GM20000 (cell line): ENCODE measurements at regions not wholly inside any gene's neighbourhood (a gene's known extent, or its start where the extent isn't known, plus 50 kb on each side); places are given as distances from the start of the nearest gene placed in this dataset.

ENCODE experiments used
- DNase-seq: peaks from one replicate; pipeline ENCODE4 v3.0.0; 2012; ENCODE audit warnings: low spot score
- TF ChIP-seq, protein P1 (sequence below): IDR thresholded peaks from 2 replicates; pipeline ENCODE4 v1.5.1; 2012; ENCODE audit warnings: mild to moderate bottlenecking, control low read depth; ENCODE audit errors: extremely low read depth, missing control alignments

DNA sequence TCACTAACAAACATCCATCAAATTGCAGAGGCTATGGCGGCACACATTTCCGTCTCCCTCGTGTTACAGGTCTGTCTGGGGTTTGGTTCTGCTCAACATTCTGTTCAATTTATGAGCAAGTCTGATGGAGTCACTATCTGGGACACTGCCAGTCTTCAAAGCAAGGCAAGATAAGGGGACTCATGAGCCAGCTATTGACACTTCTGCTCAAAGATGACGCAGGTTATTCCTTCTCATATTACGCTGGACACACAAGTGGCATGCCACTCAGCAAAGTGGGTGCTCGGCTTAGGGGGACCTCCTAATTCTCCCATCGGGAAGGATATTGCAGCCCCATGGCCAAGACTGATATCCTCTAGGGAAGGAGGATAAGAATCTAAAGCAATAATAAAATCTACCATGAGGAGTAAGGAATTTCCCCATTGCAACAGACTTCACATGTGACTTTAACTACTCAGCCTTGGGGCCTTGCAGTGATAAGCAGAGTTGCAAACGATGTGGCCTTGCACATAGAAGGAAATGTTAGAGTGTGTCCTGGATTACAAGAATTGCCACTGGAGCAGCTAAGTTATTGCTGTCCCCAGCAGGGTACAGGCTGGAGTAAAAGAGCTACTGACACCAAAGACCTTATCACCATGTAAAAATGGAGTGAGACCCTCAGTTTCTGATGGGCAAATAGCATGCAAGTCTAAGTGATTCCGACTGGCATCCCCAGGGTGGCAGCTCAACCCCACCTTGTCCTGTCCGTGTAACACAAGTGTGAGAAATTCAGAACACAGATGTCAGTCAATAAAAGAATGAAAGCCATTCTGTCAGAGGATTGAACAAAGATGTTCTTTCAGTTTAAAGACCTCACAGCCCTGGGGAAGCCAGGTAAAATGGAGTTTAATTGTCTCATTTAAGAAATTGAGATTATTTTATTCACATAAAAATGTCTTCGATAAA is 306.1 kb downstream of the IRS2 start:
- TF ChIP-seq, protein P1, sequence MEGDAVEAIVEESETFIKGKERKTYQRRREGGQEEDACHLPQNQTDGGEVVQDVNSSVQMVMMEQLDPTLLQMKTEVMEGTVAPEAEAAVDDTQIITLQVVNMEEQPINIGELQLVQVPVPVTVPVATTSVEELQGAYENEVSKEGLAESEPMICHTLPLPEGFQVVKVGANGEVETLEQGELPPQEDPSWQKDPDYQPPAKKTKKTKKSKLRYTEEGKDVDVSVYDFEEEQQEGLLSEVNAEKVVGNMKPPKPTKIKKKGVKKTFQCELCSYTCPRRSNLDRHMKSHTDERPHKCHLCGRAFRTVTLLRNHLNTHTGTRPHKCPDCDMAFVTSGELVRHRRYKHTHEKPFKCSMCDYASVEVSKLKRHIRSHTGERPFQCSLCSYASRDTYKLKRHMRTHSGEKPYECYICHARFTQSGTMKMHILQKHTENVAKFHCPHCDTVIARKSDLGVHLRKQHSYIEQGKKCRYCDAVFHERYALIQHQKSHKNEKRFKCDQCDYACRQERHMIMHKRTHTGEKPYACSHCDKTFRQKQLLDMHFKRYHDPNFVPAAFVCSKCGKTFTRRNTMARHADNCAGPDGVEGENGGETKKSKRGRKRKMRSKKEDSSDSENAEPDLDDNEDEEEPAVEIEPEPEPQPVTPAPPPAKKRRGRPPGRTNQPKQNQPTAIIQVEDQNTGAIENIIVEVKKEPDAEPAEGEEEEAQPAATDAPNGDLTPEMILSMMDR = no peak
- DNase-seq = no peak

DNA sequence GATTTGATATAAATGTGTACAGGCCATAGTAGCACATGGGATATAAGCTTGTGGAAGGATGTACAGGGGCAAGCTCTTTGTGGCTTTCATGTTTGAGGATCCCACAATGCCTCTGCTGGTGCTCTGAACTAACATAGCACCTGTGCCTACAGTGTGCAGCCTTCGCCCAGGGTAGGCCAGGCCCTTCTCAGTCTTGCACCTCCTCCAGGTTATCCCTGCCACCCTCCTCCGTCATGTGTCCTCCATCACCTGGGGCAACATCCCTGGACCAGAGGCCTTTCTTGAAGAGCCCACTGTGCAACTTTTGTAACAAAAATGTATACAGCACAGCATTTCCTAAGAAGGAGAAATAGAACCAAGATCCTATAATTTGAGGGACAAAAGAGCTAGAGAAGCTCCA is 306.8 kb downstream of the IRS2 start:
- TF ChIP-seq, protein P1 = no peak
- no peak for DNase-seq

DNA sequence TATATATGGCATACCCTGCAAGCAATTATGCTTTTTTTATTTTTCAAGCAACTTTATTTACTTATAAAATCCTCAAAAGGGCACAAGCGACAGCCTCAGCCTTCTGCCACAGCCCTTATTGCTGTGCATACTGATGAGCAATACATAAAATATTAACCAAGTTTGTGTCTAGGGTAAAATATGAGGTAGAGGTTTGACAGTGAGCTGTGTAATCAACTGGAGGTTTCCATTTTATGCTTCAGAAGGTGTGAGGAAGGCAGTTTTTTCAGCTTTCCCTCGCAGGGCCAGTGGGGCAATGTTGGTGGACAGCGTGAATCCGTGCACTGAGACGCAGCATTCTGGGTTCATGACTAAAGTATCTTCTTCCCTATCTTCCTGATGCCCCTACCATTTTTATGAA is 310.4 kb downstream of the IRS2 start:
- no peak for DNase-seq
- TF ChIP-seq, protein P1 = no peak

DNA sequence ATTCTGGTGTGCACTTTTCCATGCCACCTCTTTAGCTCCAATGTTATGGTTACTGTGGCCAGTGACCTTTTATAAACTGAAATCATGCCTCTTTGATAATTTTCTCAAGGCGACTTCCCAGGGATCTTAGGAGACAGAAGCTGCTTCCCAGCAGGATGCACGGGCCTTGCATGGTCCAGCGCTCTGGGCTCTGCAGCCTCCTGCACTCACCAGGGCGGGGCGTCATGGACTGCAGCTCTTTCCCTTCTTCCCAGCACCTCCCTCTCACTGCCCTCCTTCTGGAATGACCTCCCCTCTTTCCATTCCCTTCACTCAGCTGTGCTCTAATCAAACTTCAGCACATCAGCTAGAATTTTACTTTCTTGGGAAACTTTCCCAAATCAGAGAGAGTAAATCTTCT is 318.3 kb downstream of the IRS2 start:
- no peak for DNase-seq
- TF ChIP-seq, protein P1 = no peak

DNA sequence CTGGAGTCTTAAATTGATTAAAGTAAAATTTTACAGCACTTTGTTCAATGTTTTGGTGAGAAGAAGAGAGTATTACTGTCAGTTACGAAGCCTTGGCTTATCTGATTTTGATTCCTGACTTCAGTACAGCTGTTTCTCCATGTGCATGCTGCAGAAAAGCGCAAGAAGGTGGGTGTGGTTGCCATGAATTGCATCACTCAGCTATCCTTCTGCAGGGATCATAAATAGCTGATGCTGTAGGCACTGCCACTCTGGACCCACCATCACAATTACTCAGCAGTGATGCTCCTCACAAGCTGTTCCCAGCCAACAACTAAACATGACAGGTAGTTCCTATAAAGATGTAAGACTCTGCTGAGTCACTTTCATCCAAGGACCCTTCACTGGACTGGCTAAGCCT is 321.2 kb downstream of the IRS2 start:
- TF ChIP-seq, protein P1 = no peak
- DNase-seq = no peak

DNA sequence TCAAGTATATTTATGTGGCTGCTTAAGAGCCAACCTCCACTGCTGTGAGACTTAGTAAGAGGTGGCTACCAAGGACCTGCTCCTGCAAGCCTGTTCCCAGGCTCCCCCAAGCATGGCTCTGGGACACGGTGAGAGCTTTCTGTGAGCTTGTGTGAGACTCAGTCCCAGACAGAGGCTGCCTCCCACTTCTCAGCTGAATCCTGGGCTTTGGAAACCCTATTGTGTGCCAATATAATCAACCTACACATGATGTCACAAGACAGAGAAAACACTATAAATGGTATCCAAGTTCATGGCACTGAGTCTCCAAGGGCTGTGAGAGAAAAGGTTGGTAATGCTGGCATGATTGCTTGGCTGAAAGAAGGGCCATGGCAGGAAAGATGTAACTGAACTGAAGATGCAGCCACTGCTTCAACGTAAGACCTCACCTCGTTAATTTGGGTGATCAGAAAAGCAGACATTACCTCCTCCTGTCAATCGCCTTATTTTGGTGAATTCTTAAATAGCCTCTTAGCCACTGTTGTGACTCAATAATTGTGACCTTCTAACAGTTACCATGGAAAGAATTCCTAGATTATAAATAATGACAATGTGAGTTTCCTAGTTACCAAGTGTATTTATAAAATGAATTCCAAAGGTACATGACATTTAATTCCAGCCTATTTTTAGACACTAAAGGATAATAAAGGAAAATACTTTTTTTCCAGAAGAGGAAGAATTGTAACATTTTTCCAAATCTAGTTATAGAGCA is 332.0 kb downstream of the IRS2 start:
- DNase-seq = no peak

DNA sequence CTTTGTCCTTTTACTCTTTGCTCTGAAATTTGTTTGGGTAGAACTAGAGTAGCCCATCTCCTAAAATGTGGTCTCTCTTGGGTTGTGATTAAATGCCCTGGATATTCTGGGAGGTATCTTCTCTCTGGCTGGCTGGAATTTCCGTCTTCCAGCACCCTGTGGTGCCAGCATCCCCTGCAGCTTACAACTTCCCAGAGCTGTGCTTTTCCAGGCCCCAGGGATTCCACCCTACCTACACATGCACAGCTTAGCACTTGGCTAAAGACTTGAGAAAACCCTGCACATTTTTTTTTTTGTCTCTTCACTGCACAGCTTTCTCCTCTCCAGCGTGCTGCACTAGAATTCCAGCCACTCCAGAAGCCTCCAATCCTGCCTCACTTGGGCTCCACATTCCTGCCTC is 334.7 kb downstream of the IRS2 start:
- DNase-seq = no peak
- TF ChIP-seq, protein P1 = no peak

More for the DNA sequence above, 332.0 kb downstream of the IRS2 start:
- TF ChIP-seq, protein P1 = no peak
